ENCODE measurements at regions not wholly inside any gene's neighbourhood (a gene's known extent, or its start where the extent isn't known, plus 50 kb on each side); places are given as distances from the start of the nearest gene placed in this dataset.

GRCh38 chr1:226816576-226816975 lies 53.8 kb upstream of the PSEN2 start:
- DNase-seq, result no peak

DNA sequence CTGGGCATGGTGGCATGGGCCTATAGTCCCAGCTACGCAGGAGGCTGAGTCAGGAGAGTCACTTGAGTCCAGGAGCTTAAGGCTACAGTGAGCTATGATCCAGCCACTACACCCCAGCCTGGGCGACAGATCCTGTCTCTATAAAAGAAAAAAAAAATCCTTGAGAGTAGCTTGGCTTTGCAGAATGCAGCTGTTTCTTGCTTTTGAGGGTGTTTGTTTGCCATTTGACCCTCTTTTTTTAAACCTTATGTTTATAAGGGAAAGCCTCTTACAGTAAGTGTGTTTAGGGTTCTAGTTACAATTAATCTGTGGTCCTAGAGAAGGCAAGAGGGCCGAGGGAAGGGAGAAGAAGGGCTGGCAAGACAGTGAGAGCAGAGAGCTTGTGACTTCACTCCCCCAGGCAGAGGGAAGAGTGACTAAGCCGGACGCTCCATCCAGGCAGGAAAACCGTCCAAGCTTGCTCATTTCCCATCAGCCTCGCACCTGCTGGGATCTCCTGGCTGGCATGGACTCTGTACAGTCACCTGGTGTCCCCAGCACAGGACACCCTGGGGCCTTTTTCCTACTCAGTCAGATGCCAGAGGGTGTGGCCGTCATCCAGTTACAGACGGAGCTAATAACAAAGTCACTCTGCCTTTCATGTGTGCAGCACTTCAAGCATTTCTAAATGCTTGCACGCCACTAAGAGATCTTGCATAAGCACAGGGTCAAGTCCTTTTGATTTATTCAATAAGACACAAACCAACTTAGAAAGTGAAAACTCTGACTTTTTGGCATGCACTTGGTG lies 55.5 kb upstream of the PSEN2 start:
- no peak for DNase-seq

GRCh38 chr1:226813671-226814591 lies 56.5 kb upstream of the PSEN2 start:
- no peak for DNase-seq

DNA sequence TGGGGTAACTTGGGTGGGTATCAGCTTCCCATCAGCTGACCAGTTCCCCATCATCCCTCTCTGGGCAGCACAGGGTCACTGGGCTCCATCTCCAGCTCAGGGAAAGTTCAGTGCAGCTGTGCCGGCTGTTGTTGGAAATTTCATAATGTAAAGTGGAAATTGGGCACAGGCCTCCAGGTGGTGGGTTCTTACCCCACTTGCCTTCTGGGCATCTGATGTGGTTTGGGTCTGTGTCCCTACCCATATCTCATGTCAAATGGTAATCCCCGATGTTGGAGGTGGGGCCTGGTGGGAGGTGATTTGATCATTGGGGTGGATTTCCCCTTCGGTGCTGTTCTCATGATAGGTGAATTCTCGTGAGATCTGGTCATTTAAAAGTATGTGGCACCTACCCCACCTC lies 59.7 kb upstream of the PSEN2 start:
- no peak for DNase-seq

- no peak for DNase-seq
Measured at GRCh38 chr1:226809785-226810571, 60.4 kb upstream of the PSEN2 start.

DNA sequence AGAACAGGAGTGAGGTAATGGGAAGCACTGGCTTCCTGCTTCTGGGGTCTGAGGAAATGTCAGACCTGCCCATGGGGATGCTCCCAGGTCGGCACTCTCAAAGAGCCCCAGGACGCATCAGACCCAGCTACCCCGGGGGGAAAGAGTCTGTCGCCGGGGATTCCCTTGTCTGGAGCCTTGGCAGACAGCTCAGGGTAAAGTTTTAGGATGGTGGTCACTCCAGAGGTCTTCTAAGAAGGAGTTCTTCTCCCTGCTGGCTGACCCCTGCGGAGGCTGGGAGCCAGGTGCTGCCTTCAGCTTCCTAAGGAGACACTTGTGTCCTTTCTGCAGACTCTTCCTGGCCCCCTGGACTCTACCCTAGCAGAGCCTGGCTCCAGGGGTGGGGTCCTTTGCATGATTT lies 61.9 kb upstream of the PSEN2 start:
- no peak for DNase-seq

- DNase-seq, result no peak
Measured at GRCh38 chr1:226806988-226807387, 63.4 kb upstream of the PSEN2 start.

DNA sequence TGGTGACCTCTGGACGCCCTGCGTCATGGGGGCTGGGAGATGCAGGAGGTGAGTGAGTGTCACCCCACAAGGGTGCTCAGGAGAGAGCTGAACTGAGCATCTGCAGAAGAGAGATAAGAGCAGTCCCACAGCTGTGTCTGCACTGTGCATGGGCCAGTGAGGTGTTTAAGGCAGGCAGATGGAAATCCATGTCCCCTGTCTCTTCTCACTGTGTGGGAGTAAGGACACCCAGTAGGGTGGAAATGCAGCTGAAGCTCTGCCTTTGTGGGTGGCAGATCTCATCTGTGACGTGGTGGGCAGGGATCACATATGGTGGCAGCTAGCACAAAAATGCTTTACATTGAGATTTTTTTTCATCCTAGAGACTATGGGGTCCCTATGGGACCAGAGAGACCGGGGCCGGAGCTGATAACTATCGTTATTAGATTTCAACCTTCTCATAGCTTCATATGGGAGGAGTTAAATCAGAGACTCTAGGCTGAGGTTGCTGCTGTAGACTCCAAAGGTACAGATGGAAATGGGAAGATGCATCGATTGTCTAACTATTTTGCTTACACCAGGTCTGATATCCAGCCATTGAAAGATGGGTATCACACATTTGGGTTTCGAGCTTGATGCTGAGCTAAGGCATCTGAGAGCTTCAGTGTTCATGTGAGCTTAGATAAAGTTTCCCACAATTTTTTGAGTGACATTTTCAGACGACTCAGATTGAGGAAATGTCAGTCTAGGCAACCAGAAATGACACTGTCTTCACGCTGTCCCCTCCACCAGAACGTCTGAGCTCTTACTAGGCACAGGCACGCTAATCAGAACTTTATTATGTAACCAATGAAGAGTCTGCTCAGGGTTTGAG lies 65.3 kb upstream of the PSEN2 start:
- no peak for DNase-seq

DNA sequence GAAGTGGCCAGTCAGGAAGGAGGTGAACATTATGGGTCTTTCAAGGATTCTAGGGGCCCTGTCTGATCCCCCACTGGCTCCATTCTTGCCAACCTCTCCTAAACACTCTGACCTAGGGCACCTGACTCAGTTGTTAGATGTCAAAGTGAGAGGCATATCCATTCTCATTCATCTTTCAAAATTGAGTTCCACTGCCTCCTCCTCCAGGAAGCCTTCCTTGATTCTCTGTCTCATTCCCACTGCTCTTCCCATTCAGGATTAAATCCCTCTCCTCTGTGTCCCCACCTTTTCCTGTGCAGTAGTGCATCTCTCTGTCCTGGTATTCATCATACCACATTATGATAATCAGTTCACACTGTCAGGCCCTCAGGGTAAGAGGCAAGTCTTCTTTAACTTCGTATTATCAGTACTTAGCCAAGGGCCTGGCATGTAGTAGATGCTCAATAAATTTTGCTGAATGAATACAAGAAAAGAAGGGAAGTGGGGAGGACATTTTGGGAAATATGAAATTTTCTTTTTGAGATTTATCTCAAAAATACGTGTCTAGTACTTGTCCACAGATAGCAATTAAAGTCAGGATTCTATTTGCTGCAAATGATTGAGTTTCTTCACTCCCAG lies 61.8 kb upstream of the ITPKB start:
- DNase-seq, result no peak

DNA sequence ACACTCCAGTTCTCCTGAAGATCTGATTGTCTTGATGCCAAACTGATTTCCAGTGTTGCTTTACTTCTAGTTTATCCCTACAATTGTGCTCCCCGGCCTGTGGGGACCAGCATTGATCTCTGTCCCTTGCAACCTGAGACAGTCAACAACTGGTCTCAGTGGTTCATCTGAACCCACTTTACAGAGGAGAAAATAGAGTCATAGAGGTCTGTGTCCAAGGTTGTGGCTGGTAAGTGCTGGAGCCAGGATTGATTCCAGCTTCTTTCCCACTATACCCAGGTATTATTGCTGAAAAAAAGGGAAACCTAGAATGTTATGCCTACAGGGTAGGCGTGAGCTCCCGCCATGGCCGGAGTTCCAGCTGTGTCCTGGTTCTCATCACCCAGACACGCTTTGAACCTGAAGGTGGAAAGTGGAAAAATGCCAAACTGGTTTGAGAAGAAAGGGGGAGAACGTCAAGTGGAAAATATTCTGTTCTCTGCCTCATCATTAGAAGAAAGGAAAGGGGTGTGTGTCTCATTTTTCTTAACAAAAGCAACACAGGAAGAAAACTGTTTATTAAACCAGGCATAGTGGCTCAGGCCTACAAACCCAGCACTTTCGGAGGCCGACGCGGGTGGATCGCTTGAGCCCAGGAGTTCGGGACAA lies 60.7 kb upstream of the ITPKB start:
- no peak for DNase-seq

- peak; percentile 84 for DNase-seq
Measured at GRCh38 chr1:226798427-226799411, 59.6 kb upstream of the ITPKB start.

DNA sequence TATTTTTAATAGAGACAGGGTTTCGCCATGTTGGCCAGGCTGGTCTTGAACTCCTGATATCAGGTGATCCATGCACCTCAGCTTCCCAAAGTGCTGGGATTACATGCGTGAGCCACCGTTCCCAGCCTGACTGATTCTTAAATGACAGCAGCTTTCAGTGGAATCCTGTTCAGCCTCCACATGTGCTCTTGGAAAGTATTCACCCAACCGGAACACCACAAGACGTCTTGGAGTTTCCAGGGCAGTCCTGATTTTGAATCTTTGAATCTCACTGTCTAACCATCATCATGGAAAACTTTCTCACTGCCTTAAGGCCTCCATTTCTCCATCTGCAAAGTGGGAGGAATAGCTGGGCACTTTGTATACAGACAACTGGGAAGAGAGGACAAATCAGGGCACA lies 58.1 kb upstream of the ITPKB start:
- no peak for DNase-seq

DNA sequence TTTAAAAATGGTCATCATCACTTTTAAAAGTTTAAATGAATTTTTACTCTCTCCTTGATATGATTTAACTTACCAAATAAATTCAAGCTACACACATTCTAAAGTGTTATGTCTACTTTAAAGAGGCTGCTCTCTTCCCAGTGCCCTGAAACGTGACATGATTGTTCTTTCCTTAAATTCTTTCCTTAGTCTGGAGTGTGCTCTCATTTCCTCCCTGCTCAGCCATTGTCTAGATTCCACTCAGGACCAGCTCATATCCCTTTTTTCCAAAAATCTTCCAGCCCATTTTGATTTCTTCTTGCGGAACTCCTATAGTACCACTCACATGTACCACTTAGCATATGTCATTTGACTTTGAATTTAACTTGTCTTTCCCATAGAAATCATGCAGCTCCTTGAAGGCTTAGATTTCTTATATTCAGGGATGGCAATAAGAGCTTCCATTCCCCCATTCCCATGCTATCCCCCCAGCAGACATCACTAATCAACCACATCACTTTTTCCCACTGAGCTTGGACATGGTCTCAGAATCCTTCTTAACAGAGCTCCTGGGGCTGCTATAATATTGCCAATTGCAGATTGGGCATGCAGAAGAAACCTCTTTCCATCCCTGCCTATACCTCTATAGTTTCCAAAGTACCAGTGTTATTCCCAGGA lies 54.7 kb upstream of the ITPKB start:
- DNase-seq, result no peak

GRCh38 chr1:226792368-226792767 lies 53.3 kb upstream of the ITPKB start:
- no peak for DNase-seq

- DNase-seq, result no peak
Measured at GRCh38 chr1:226790545-226791181, 51.6 kb upstream of the ITPKB start.

DNA sequence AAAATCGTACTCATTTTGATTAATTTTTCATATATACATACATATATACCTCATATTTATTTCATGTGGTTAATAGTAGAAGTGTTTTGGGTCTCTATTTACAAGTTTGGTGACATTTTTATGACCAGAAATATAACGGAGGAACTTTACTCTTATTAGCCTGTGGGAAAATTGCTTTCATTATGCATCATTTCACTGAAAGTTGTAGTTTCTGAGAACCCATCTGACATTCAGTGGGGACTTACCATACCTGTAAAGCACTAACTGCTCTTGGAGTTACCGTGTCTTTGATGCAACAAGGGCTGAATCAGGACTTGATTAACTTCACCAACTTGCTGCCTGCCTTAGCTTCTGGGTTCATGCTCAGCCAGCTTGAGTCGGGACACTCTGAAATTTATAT lies 49.9 kb upstream of the ITPKB start:
- DNase-seq, result no peak

Measured in activated CD4-positive, alpha-beta T cell treated with anti-CD3 and anti-CD28 coated beads, Interleukin-2, Interleukin-6, amounts not matched to agents 100 ng/mL and 50 ng/mL, durations not matched to agents 16 hours and 8 hours (primary cell).